ENCODE measurements at regions not wholly inside any gene's neighbourhood (a gene's known extent, or its start where the extent isn't known, plus 50 kb on each side); places are given as distances from the start of the nearest gene placed in this dataset.

- no peak overlapping the region for H3K4me3 ChIP-seq (ENCODE audit: low read depth, low read length)
- DNase-seq (ENCODE audit: low read depth): no peak
- TF ChIP-seq, protein P1, sequence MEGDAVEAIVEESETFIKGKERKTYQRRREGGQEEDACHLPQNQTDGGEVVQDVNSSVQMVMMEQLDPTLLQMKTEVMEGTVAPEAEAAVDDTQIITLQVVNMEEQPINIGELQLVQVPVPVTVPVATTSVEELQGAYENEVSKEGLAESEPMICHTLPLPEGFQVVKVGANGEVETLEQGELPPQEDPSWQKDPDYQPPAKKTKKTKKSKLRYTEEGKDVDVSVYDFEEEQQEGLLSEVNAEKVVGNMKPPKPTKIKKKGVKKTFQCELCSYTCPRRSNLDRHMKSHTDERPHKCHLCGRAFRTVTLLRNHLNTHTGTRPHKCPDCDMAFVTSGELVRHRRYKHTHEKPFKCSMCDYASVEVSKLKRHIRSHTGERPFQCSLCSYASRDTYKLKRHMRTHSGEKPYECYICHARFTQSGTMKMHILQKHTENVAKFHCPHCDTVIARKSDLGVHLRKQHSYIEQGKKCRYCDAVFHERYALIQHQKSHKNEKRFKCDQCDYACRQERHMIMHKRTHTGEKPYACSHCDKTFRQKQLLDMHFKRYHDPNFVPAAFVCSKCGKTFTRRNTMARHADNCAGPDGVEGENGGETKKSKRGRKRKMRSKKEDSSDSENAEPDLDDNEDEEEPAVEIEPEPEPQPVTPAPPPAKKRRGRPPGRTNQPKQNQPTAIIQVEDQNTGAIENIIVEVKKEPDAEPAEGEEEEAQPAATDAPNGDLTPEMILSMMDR (IDR thresholded peaks at IDR 0.05; ENCODE audit: control insufficient read depth, extremely low read depth, insufficient read depth): no peak
These were observed 76.9 kb downstream of the LEPR start for GRCh38 chr1:65497256-65497830.

- no peak overlapping the region for H3K4me3 ChIP-seq (ENCODE audit: low read depth, low read length)
- DNase-seq (ENCODE audit: low read depth): no peak
- TF ChIP-seq, protein P1 (IDR thresholded peaks at IDR 0.05; ENCODE audit: control insufficient read depth, extremely low read depth, insufficient read depth): no peak
These were observed 83.0 kb downstream of the LEPR start for GRCh38 chr1:65503427-65503826.

- no peak for DNase-seq (ENCODE audit: low read depth)
- no peak overlapping the region for H3K4me3 ChIP-seq (ENCODE audit: low read depth, low read length)
- TF ChIP-seq, protein P1 (IDR thresholded peaks at IDR 0.05; ENCODE audit: control insufficient read depth, extremely low read depth, insufficient read depth): no peak
These were observed 83.8 kb downstream of the LEPR start for GRCh38 chr1:65504263-65504662.

DNA sequence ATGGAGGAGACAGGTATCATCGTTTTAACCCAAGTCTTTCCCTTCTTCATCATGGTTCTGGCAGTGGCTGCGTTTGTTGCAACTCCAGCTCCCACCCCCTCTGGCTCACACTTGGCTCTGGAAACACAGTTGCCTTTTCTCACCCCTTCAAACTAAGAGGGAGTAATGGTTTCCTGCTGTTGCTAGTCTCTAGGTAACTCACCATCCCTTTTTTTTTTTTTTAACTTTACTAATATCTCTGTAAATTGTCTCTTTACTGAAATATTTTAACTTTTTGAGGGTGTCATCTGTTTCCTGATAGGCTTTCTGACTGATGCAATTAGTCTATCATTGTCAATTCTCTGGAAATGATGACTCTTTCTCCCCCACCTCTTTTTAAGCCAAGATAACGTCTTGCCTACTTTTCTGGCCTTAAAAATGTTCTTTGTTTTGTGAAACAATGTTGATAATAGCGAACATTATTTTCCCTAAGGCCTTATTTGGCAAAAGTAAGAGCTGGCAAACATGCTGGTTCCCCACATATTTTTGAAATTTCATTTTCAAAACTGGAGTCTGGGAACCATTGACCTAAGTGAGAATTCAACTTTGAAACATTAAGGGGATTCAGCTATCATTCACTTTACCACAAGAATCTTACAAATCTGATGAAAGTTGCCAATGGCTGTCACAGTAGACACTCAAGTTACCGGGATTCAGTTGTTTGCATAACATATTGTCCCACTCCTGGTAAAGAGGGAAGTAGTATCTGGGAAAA is 85.3 kb downstream of the LEPR start:
- TF ChIP-seq, protein P1 (IDR thresholded peaks at IDR 0.05; ENCODE audit: control insufficient read depth, extremely low read depth, insufficient read depth): no peak
- DNase-seq (ENCODE audit: low read depth): no peak
- no peak overlapping the region for H3K4me3 ChIP-seq (ENCODE audit: low read depth, low read length)

- no peak overlapping the region for H3K4me3 ChIP-seq (ENCODE audit: low read depth, low read length)
- no peak for DNase-seq (ENCODE audit: low read depth)
- TF ChIP-seq, protein P1 (IDR thresholded peaks at IDR 0.05; ENCODE audit: control insufficient read depth, extremely low read depth, insufficient read depth): no peak
These were observed 87.6 kb downstream of the LEPR start for GRCh38 chr1:65508051-65508450.

GRCh38 chr1:65509912-65510680 is 89.6 kb downstream of the LEPR start:
- H3K4me3 ChIP-seq (ENCODE audit: low read depth, low read length): no peak overlapping the region
- TF ChIP-seq, protein P1 (IDR thresholded peaks at IDR 0.05; ENCODE audit: control insufficient read depth, extremely low read depth, insufficient read depth): no peak

More at GRCh38 chr1:65509912-65510680, 89.6 kb downstream of the LEPR start:
- DNase-seq (ENCODE audit: low read depth): no peak
